ENCODE measurements at regions not wholly inside any gene's neighbourhood (a gene's known extent, or its start where the extent isn't known, plus 50 kb on each side); places are given as distances from the start of the nearest gene placed in this dataset.

GRCh38 chr6:154919806-154920205, 75.3 kb upstream of the TIAM2 start:
- H3K4me1 ChIP-seq (replicated peaks in 1 of 4; ENCODE audit: control insufficient read depth in 3 of 4, insufficient read depth in 4 of 4, low read length in 3 of 4): peaks cover 0 to 4% (median 2%) of the 10 kb centered on the region in 4 experiments; a peak in 3 of 7 replicates
- H3K23ac ChIP-seq (ENCODE audit: insufficient read length): no peak overlapping the region
- ChIA-PET CTCF (ENCODE audit: partially characterized antibody) (interaction anchor here (1.0 to 4.4 kb wide), 5 partner anchors 9 to 245 kb away, joined by 3 to 34 read pairs (median 3); no protein-coding TSS in a partner anchor), POLR2A (ENCODE audit: partially characterized antibody) (interaction anchor here (1.3 kb wide), 1 partner anchor 15 kb away, joined by 3 read pairs; no protein-coding TSS in a partner anchor)
- TF ChIP-seq BRCA1 (IDR thresholded peaks at IDR 0.05; ENCODE audit: low read depth, low read length) (no peak), RAD21 (IDR thresholded peaks at IDR 0.05 in 1 of 2, conservative IDR thresholded peaks at IDR 0.05 in 1 of 2; ENCODE audit: low read depth in 2 of 2, low read length in 2 of 2) (no peak), CHD2 (IDR thresholded peaks at IDR 0.05; ENCODE audit: low read length) (no peak), JUND (IDR thresholded peaks at IDR 0.05; ENCODE audit: low read length) (no peak), SUZ12 (IDR thresholded peaks at IDR 0.05; ENCODE audit: low read length) (no peak), HDAC2 (IDR thresholded peaks at IDR 0.05; ENCODE audit: borderline replicate concordance in 1 of 2, low read depth in 2 of 2, low read length in 2 of 2) (no peak), POLR2AphosphoS5 (IDR thresholded peaks at IDR 0.05; ENCODE audit: low read depth, low read length) (no peak), SAP30 (IDR thresholded peaks at IDR 0.05; ENCODE audit: insufficient read depth, insufficient replicate concordance, low read length) (no peak), TBP (IDR thresholded peaks at IDR 0.05; ENCODE audit: low read depth, low read length) (no peak)
- no peak for FAIRE-seq
- no peak overlapping the region for H3K4me2 ChIP-seq (ENCODE audit: insufficient read depth in 1 of 2, low read depth in 2 of 2, low read length in 2 of 2)
- H2BK20ac ChIP-seq (ENCODE audit: low read length): no peak overlapping the region
- H2BK15ac ChIP-seq (ENCODE audit: low read length): no peak overlapping the region
- H3K18ac ChIP-seq (ENCODE audit: extremely low read depth, low read length): no peak overlapping the region
- H4K20me1 ChIP-seq (replicated peaks in 1 of 2; ENCODE audit: control insufficient read depth in 1 of 2, insufficient read depth in 2 of 2, low read length in 2 of 2): no peaks in the 10 kb centered on the region
- H4K8ac ChIP-seq (ENCODE audit: extremely low read depth, insufficient read depth, low read length): no peak overlapping the region
- H3K9me3 ChIP-seq (ENCODE audit: insufficient read depth in 2 of 2, low read depth in 1 of 2, low read length in 1 of 2): no peaks in the 10 kb centered on the region
- H3K79me2 ChIP-seq (ENCODE audit: control insufficient read depth in 1 of 2, insufficient read depth in 2 of 2, low read length in 2 of 2): no peaks in the 10 kb centered on the region
- no peak for DNase-seq (ENCODE audit: low read depth in 1 of 2, low spot score in 2 of 2)
- H4K91ac ChIP-seq (replicated peaks; ENCODE audit: insufficient read length, low read length): no peak overlapping the region
- H3K56ac ChIP-seq (replicated peaks; ENCODE audit: insufficient read length, low read depth, low read length): no peak overlapping the region
- no peak overlapping the region for H3K27ac ChIP-seq (ENCODE audit: low read depth, low read length)
- H3K23me2 ChIP-seq (ENCODE audit: low read depth, low read length): peaks cover 2% of the 10 kb centered on the region; the same call in 1 of the 2 replicates
- no peak overlapping the region for H3K9ac ChIP-seq (replicated peaks in 1 of 4; ENCODE audit: extremely low read depth in 1 of 4, low read depth in 3 of 4, low read length in 3 of 4)
- H2BK120ac ChIP-seq (replicated peaks; ENCODE audit: low read depth, low read length): no peak overlapping the region
- no peak overlapping the region for H2AK5ac ChIP-seq (ENCODE audit: low read depth, low read length)
- H3K14ac ChIP-seq (ENCODE audit: insufficient read length): no peak overlapping the region
- H4K5ac ChIP-seq (ENCODE audit: insufficient read length, low read depth, low read length): no peak overlapping the region
- 95% methylated on average over 5 of the region's 5 CpGs; no CpG with 5 or more reads in 1 of the 2 experiments for WGBS, 2 experiments (ENCODE audit: extremely low coverage in 1 of 2, insufficient coverage in 1 of 2, insufficient read length in 1 of 2, insufficient replicate concordance in 2 of 2, low coverage in 1 of 2, low lambda C conversion rate in 2 of 2, missing lambda C conversion rate in 1 of 2)
- 0 out of 2 replicates have a peak overlapping the region, but pooled peaks have one; percentile 3 for H2BK5ac ChIP-seq (ENCODE audit: low read depth, low read length)
- H2AFZ ChIP-seq (ENCODE audit: low read length): no peak overlapping the region
- no peaks in the 10 kb centered on the region for H3K79me1 ChIP-seq (ENCODE audit: low read depth, low read length)
- H3K4me3 ChIP-seq (ENCODE audit: extremely low read depth in 1 of 4, insufficient read depth in 2 of 4, low read depth in 3 of 4, low read length in 4 of 4): no peak overlapping the region
- no peak overlapping the region for H2BK12ac ChIP-seq (ENCODE audit: low read depth, low read length)
- no peaks in the 10 kb centered on the region for H3K36me3 ChIP-seq (ENCODE audit: control insufficient read depth in 2 of 4, insufficient read depth in 4 of 4, low read length in 3 of 4)
- H3K27me3 ChIP-seq (replicated peaks in 1 of 4; ENCODE audit: control insufficient read depth in 3 of 4, extremely low read depth in 1 of 4, insufficient read depth in 3 of 4, low read length in 3 of 4): no peaks in the 10 kb centered on the region
- H3K4ac ChIP-seq (replicated peaks; ENCODE audit: insufficient read length, low read depth, low read length): no peak overlapping the region

Measured in H1 (cell line).